Loucy (cell line): ENCODE measurements at regions not wholly inside any gene's neighbourhood (a gene's known extent, or its start where the extent isn't known, plus 50 kb on each side); places are given as distances from the start of the nearest gene placed in this dataset.

Source experiments
- CTCF ChIP-seq: fragments of 200-600 bp; sonication (generic); conservative IDR thresholded peaks from 2 replicates; pipeline ENCODE4 v1.5.1; 2014; ENCODE audit warnings: mild to moderate bottlenecking, antibody characterized with exemption, low read length
- EZH2phosphoT487 ChIP-seq: fragments of 200-600 bp; IDR thresholded peaks from 2 replicates; pipeline ENCODE4 v1.6.1; 2018; ENCODE audit warnings: antibody characterized with exemption, mild to moderate bottlenecking, moderate library complexity, borderline replicate concordance

DNA sequence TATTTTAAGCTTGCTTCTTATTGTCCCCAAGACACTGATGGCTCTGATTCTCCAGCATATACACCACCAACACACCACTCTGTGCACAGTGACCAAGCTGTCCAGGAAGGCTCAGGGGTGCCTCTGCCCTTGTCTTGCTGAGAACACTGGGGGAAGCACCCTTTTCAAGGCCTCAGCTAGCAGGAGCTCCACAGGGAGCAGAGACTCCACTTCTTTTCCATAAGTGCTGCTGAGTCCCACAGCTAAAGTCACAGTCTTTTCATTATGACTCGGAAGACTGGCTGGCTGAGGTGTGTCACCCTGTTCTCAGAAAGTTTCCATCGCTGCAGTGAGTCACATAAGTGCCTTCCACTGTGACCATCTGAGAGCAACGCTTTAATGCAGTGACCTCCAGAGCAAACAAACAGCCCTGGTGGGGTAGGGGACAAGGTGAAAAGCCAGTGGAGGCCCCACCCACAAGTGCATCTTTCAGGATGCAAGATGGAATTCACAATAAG, 226.9 kb upstream of the CHRNA7 start:
- no peak for TF ChIP-seq CTCF
- TF ChIP-seq EZH2phosphoT487, result no peak
